ENCODE measurements at regions not wholly inside any gene's neighbourhood (a gene's known extent, or its start where the extent isn't known, plus 50 kb on each side); places are given as distances from the start of the nearest gene placed in this dataset.

- TF ChIP-seq, protein P1, sequence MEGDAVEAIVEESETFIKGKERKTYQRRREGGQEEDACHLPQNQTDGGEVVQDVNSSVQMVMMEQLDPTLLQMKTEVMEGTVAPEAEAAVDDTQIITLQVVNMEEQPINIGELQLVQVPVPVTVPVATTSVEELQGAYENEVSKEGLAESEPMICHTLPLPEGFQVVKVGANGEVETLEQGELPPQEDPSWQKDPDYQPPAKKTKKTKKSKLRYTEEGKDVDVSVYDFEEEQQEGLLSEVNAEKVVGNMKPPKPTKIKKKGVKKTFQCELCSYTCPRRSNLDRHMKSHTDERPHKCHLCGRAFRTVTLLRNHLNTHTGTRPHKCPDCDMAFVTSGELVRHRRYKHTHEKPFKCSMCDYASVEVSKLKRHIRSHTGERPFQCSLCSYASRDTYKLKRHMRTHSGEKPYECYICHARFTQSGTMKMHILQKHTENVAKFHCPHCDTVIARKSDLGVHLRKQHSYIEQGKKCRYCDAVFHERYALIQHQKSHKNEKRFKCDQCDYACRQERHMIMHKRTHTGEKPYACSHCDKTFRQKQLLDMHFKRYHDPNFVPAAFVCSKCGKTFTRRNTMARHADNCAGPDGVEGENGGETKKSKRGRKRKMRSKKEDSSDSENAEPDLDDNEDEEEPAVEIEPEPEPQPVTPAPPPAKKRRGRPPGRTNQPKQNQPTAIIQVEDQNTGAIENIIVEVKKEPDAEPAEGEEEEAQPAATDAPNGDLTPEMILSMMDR (conservative IDR thresholded peaks at IDR 0.05; ENCODE audit: low read depth, low read length): no peak
- H4K20me1 ChIP-seq (ENCODE audit: insufficient read depth): no peaks in the 10 kb centered on the region
These were observed 84.6 kb downstream of the EDN3 start for GRCh38 chr20:59385038-59385437.

GRCh38 chr20:59385480-59385879 lies 85.1 kb downstream of the EDN3 start:
- Histone ChIP-seq H4K20me1 (ENCODE audit: insufficient read depth) (no peaks in the 10 kb centered on the region), H3K4me3 (IDR thresholded peaks at IDR 0.05; ENCODE audit: insufficient read depth, low read depth, low read length) (no peak overlapping the region), H3K4me2 (no peak overlapping the region), H3K4me1 (ENCODE audit: low read depth, poor library complexity, severe bottlenecking) (no peaks in the 10 kb centered on the region), H3K79me2 (ENCODE audit: insufficient read depth, low read depth) (no peaks in the 10 kb centered on the region), H3K9ac (no peak overlapping the region), H2AFZ (ENCODE audit: low read depth) (no peak overlapping the region), H3K36me3 (ENCODE audit: insufficient read depth) (no peaks in the 10 kb centered on the region), H3K27ac (no peak overlapping the region), H3K27me3 (ENCODE audit: insufficient read depth, low read depth) (peaks cover 16% of the 10 kb centered on the region; the same call in 1 of the 2 replicates)
- TF ChIP-seq, protein P1 (conservative IDR thresholded peaks at IDR 0.05; ENCODE audit: low read depth, low read length): no peak

More at GRCh38 chr20:59385038-59385437, 84.6 kb downstream of the EDN3 start:
- Histone ChIP-seq H3K36me3 (ENCODE audit: insufficient read depth) (no peaks in the 10 kb centered on the region), H3K27me3 (ENCODE audit: insufficient read depth, low read depth) (peaks cover 18% of the 10 kb centered on the region; the same call in 1 of the 2 replicates), H3K4me2 (no peak overlapping the region), H3K27ac (no peak overlapping the region), H3K4me1 (ENCODE audit: low read depth, poor library complexity, severe bottlenecking) (no peaks in the 10 kb centered on the region), H3K4me3 (IDR thresholded peaks at IDR 0.05; ENCODE audit: insufficient read depth, low read depth, low read length) (no peak overlapping the region), H3K9ac (no peak overlapping the region), H2AFZ (ENCODE audit: low read depth) (no peak overlapping the region), H3K79me2 (ENCODE audit: insufficient read depth, low read depth) (no peaks in the 10 kb centered on the region)

DNA sequence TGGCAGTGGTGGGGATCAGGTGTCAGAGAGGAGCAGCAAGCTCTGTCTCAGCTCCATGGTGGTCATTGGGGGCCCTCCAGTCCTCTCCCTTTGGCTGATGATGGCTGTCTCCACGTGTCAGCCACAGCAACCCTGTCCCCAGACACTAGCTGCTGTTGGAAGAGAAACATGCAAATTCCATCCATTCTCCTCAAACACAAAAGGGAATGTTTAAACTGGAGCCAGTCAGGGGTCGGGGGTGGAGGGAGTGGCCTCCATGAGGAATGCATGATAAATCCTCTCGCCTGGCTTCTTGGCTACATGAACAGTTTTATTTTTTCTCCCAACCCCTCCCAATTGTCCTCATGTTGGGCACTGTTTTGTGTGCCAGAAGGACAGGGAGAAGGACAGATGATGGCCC lies 86.4 kb downstream of the EDN3 start:
- TF ChIP-seq, protein P1 (conservative IDR thresholded peaks at IDR 0.05; ENCODE audit: low read depth, low read length): no peak
- Histone ChIP-seq H3K9ac (no peak overlapping the region), H3K27me3 (ENCODE audit: insufficient read depth, low read depth) (peaks cover 6% of the 10 kb centered on the region; the same call in 1 of the 2 replicates), H4K20me1 (ENCODE audit: insufficient read depth) (no peaks in the 10 kb centered on the region), H3K4me3 (IDR thresholded peaks at IDR 0.05; ENCODE audit: insufficient read depth, low read depth, low read length) (no peak overlapping the region), H3K79me2 (ENCODE audit: insufficient read depth, low read depth) (no peaks in the 10 kb centered on the region), H3K4me2 (no peak overlapping the region), H2AFZ (ENCODE audit: low read depth) (no peak overlapping the region), H3K4me1 (ENCODE audit: low read depth, poor library complexity, severe bottlenecking) (no peaks in the 10 kb centered on the region), H3K27ac (no peak overlapping the region), H3K36me3 (ENCODE audit: insufficient read depth) (no peaks in the 10 kb centered on the region)

- H3K4me3 ChIP-seq (IDR thresholded peaks at IDR 0.05; ENCODE audit: insufficient read depth, low read depth, low read length): no peak overlapping the region
- TF ChIP-seq, protein P1 (conservative IDR thresholded peaks at IDR 0.05; ENCODE audit: low read depth, low read length): no peak
- H3K27me3 ChIP-seq (ENCODE audit: insufficient read depth, low read depth): peaks cover 6% of the 10 kb centered on the region; the same call in 1 of the 2 replicates
- no peak overlapping the region for H3K27ac ChIP-seq
- no peak overlapping the region for H3K4me2 ChIP-seq
- H3K79me2 ChIP-seq (ENCODE audit: insufficient read depth, low read depth): no peaks in the 10 kb centered on the region
- H3K36me3 ChIP-seq (ENCODE audit: insufficient read depth): no peaks in the 10 kb centered on the region
- no peak overlapping the region for H2AFZ ChIP-seq (ENCODE audit: low read depth)
- H3K4me1 ChIP-seq (ENCODE audit: low read depth, poor library complexity, severe bottlenecking): no peaks in the 10 kb centered on the region
- H4K20me1 ChIP-seq (ENCODE audit: insufficient read depth): no peaks in the 10 kb centered on the region
- no peak overlapping the region for H3K9ac ChIP-seq
These were observed 87.5 kb downstream of the EDN3 start for GRCh38 chr20:59387891-59388290.

Measured in KMS-11 (cell line).